ENCODE measurements at regions not wholly inside any gene's neighbourhood (a gene's known extent, or its start where the extent isn't known, plus 50 kb on each side); places are given as distances from the start of the nearest gene placed in this dataset.
"Not testable (repeated sequence)": the region's sequence is repeated elsewhere in the genome, so short reads cannot be mapped to it uniquely, and the experiment has no call there.

GRCh38 chr2:131425231-131425941 lies 50.5 kb upstream of the TUBA3D start:
- peak; percentile 26 for ATAC-seq
- intact Hi-C loops (cut with DNase I): no loop called here
- no peak for DNase-seq (ENCODE audit: missing footprints)

GRCh38 chr2:131424605-131425114 lies 51.3 kb upstream of the TUBA3D start:
- DNase-seq (ENCODE audit: missing footprints); intact Hi-C loops (cut with DNase I); ATAC-seq: not testable (repeated sequence)

GRCh38 chr2:131420751-131421150 lies 55.2 kb upstream of the TUBA3D start:
- DNase-seq (ENCODE audit: missing footprints); intact Hi-C loops (cut with DNase I); ATAC-seq: not testable (repeated sequence)

- intact Hi-C loops (cut with DNase I): loop anchor here (10.0 kb wide), 1 partner anchor 385 kb away; no protein-coding TSS in a partner anchor
- ATAC-seq (no peak), DNase-seq (ENCODE audit: missing footprints) (no peak)
These were observed 55.5 kb upstream of the RAB6D start for GRCh38 chr2:131419441-131419840.

GRCh38 chr2:131418625-131419024 lies 54.7 kb upstream of the RAB6D start:
- ATAC-seq: no peak
- intact Hi-C loops (cut with DNase I): loop anchor here (10.0 kb wide), 1 partner anchor 386 kb away; no protein-coding TSS in a partner anchor
- DNase-seq (ENCODE audit: missing footprints): no peak

GRCh38 chr2:131417886-131418285 lies 53.9 kb upstream of the RAB6D start:
- DNase-seq (ENCODE audit: missing footprints) (no peak), ATAC-seq (no peak)
- intact Hi-C loops (cut with DNase I): loop anchor here (10.0 kb wide), 1 partner anchor 387 kb away; no protein-coding TSS in a partner anchor

- DNase-seq (ENCODE audit: missing footprints): no peak
- intact Hi-C loops (cut with DNase I): loop anchor here (2.0 to 10.0 kb wide), 3 partner anchors 104 to 391 kb away; no protein-coding TSS in a partner anchor
- ATAC-seq: no peak
These were observed 49.8 kb upstream of the RAB6D start for GRCh38 chr2:131413785-131414184.

Measured in Right ventricle myocardium inferior (tissue), 1 donor.